Activated CD8-positive, alpha-beta memory T cell treated with anti-CD3 and anti-CD28 coated beads for 24 hours (primary cell): ENCODE measurements at regions not wholly inside any gene's neighbourhood (a gene's known extent, or its start where the extent isn't known, plus 50 kb on each side); places are given as distances from the start of the nearest gene placed in this dataset.

Experiments used
- DNase-seq: peaks from one replicate; pipeline ENCODE4 v3.0.0-alpha.2; 2020

DNA sequence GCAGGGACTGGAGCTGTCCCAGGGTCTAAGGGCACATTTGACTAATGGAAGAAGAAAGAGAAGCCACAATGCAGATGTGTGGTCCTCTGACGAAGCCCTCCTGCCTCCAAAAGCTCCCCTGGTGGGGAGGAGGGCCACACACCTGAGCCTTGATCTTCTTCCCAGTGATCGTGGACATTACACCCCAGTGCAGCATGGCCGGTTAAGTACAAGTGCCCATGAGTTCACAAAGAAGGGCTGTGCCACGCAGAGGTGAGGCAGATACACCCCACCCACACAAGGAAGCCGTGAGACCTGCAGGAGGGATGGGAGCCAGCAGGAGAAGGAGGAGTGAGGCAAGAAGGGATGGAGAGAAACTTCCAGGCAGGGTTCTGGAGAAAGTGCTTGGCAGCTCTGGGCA is 199.0 kb upstream of the MVB12B start:
- DNase-seq: peak; percentile 15

DNA sequence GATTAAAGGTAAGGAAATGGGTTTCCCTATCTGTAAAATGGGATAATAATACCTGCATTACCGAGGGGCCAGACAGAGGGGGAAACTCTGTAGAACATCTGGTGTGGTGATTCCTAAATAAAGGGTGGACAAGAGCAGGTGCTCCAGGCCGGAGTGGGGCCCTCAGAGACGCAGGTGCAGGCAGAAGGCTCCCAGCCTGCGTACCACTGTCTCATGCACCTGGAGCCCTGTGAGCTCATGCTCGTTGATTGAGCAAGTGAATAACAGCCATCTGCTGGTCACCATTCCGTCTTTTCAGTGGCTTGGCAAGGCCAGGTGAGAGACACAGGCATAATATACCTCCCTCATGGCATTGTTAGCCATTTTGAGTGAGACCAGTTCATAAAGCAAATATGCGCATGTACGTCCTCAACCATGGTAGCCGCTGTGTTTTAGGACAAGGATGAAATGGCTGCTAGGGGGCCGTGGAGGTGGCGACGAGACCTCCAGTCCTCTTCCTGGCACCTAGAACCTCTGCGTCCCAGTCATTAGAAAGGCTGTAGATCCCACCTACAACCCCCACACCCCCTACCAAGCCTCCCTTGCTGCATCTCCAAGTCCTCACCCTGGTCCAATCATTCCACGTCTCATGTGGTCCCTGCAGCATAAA is 198.0 kb upstream of the MVB12B start:
- DNase-seq: peak; percentile 9

GRCh38 chr9:126131066-126132010 is 195.3 kb upstream of the MVB12B start:
- DNase-seq: peak; percentile 35

- no peak for DNase-seq
Measured at GRCh38 chr9:126132746-126133145, 193.9 kb upstream of the MVB12B start.

DNA sequence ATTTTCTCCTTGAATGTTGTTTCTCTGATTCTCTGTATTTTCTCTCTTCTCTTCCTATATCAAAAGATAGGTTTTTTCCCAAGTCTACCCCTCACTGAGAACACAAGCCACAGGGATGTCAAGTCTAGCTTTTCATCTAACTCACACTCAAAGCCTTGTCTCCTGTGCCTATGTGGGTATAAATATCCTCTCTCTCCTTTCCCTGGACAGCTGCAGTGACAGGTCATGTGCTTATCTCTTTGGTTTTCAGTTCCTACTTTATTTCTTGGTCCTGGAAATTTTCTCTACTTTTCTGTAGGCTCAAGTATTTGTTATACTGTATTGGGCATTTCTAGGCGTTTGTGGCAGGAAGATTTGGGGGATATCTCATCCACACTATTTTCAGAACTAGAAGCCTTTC is 182.4 kb upstream of the MVB12B start:
- DNase-seq: no peak

GRCh38 chr9:126144603-126145456 is 181.8 kb upstream of the MVB12B start:
- DNase-seq: peak; percentile 19

DNA sequence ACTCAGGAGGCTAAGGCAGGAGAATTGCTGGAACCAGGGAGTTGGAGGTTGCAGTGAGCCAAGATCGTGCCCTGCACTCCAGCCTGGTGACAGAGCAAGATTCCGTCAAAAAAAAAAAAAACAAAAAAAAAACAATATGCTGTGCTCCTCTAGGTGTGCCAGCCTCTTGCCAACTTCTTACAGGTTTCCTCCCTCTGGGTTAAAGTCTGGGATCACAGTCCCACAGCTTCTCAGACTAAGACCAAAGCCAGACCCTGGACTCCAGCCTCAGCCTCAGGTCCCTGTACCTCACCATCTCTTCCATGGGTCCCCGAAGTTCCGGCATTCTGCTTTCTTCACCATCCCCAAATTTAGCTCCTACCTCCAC is 180.8 kb upstream of the MVB12B start:
- DNase-seq: no peak

DNA sequence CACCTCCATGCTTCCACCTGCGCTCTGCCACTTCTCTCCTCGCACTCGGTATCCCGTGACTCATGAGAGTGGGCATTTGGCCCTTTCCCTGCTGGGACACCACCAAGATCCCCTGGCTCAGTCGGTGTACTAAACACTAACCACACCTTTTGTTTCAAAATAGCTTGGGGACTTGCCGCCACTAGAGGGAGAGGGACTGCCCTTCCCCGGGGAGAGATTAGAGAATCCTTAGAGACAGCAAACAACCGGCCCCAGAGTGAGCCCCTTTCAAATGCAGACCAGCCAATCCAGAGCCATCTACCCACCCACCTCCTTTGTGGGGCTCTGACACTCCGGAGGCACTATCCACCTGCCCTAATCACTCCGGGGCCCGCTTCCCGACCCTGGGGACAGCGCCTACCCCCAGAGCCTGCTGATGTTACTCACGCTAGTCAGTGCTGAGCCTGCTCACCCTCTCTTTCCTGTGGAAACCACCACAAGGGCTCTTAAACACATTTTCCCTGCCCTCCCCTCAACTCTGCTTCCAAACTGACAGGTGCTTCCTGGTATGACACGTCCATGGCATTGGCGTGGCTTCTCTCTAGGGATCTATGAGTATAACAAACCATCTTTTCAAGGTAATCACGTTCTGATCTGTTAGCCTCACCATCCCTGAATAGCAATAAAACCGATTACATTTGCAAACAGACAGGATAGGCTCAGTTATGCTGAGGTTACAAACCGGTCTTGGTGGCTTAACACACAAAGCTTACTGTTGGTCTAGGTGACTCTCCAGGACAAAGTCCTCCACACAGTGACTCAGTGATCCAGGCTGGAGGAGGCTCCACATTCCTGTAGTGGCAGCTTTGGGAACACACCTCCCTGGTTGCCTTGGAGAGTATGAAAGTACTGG is 180.1 kb upstream of the MVB12B start:
- DNase-seq: peak; percentile 65

DNA sequence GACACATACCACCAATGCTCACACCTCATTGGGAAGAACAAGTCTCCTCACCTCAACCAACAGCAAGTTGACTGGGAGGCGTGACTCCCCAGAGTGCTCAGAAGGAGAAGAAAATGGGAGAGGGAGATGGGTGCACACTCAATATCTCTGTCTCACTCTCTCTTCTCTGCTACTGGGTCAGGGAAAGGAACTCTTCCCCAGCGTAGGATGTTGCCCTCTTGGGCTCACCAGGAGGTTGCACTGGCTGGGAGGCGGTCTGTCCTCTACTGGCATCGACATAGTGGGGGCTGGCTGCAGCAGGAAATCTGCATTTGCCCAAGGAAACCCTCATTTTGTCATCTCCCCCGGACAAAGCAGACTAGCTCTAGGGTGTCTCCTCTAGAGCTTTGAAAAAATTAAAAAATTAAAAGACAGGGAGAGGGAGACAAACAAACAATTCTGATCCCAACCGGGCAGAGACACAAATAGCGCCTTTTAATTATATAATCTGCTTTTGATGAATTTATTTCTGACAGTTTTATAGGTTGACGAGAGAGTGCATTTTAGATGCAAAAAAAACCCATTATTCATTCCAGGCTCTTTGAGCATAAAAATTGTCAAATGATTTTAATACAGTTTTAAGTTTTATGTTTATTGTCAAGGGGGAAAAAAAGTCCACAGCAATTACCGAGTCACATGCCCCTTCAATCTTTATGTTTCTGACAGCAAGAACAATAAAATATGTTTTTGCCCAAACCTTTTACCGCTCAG is 179.3 kb upstream of the MVB12B start:
- DNase-seq: peak; percentile 32

GRCh38 chr9:126147936-126148870 is 178.4 kb upstream of the MVB12B start:
- DNase-seq: peak; percentile 28

DNA sequence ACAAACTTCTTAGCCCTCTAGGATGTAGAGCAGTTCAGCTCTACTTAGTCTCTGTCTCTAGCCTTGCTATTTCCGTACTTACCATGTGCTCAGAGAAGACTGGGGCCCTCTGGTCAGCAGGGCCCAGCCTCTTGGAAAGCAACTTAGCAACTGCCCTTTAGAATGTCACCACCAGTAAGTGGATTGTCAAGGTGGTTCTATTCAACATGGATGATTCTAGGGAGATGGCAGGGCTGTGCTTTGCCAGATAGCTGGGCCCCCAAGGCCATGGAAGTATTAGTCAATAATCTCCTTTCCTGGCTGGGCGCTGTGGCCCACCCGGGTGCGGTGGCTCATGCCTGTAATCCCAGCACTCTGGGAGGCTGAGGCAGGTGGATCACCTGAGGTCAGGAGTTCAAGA is 177.6 kb upstream of the MVB12B start:
- peak; percentile 42 for DNase-seq

- peak; percentile 44 for DNase-seq
Measured at GRCh38 chr9:126149661-126150060, 177.0 kb upstream of the MVB12B start.

DNA sequence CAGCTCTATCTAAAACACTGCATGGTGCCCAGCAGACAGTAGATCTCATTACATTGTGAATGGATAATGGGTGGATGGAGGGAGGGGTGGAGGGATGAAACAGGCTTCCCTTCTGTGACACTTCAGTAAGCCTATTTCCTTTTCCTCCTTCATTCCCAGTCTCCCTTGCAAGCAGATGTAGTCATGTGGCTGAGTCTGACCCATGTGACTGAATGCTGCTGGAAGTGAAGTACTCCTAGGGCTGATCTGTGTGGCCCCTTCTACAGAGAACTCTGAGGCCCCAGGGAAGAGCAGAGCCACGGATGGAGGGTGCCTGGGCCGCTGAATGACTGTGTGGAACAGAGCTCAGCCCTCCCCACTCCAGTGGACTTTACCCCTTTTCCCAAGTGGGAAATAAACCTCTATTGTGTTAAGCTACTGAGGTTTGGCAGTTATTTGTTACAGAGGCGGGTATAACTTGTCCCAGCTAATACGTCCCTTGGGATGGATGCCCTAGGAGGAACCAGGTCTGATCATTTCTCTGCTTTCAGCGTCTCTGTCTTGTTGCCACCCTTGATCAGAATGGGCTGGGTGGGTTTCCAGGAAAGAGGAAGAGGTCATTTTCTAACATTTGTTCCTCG is 176.1 kb upstream of the MVB12B start:
- DNase-seq: peak; percentile 5

DNA sequence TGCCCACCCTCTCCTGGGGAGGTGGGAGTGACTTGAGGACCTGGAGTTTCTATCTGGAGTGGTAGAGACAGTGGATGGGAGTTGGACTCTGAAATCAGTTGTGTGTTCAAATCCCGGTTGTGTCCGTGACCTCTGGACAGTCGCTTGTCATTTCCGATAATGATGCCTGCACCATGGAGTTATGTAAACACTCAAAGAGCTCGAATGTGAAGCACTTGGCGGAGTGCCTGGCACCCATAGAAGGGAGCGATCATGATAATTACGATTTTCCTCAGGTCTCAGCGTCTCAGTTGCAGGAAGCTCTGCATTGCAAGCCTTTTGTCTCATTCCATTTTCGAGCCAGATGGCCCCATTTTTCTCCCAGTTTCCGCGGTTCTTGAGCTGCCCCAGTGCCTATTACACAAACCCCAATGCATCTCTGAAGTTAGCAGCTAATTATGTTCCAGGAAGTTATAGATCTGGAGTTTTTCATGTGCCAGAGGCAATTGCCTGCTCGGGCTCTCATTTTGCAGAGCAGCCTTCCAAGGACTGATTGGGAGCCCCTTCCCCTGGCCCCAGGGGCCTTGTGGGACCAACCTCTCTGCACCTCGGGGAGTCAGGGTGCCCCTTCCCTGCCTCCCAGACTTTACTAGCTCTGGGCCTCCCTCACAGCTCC is 175.5 kb upstream of the MVB12B start:
- DNase-seq: peak; percentile 17

DNA sequence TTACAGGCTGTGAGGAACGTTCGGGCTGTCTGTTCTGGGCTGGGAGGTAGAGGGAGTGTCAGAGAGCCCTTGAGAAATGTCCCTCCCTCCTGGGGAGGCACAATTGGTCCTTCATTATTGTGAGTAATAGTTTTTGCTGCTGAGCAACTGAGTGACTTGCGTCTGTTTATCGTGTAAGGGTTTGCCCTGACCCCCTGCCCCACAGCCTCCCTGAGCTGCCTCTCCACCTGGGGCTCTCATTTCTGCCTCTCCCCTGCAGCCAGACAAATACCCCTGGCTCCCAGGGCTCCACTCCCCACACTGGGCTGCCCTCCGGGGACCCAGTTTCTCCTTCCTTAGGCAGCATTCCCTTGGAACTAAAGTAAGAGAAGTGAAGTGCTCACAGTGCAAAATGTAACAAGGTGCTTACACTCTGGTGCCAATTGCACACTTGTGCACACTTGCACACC is 174.9 kb upstream of the MVB12B start:
- peak; percentile 24 for DNase-seq

DNA sequence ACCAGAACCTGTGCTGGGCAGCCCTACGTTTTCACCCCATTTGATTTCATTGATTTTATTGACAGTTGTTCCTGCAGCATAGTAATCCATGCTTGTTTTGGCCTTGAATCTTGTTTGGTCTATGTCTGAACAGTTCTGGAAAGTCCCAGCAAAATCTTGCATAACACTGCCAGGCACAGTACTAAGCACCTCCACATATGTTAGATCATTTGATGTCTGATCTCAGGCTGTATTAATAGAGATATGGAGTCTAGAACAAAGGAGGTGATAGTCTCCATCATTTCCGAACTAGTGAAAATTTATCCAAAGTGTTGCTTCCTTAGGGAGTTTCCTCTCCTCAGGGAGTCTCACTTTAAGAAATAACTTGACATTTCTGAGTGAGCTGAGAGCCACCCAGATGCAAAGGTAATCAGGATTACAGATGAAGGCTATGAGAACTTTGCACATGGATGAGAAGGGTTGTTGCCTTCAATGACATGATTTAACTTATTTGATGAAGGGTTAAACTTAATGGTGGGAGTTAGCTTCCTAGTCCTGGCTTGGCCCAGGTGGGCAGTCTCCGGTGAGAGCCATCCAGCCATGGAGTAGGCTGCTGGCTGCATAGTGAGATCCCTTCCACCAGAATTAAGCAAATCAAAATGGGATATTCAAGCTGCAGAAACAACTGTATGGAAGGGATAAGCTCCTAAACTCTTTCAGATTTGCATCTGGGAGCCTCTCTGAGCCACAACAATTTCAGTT is 173.8 kb upstream of the MVB12B start:
- no peak for DNase-seq

DNA sequence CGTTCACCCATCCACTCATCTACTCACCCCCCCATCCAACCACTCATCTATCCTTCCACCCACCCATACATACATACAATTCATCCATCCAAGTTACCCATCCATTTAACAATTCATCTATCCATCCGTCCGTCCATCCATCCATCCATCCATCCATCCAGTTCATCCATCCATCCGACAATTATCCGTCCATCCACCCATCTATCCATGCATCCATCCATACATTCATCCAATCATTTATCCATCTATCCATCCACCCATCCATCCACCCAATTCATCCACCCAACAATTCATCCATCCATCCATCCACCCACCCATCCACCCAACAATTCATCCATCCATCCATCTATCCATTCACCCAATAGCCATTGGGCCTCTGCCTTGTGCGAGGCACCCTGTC is 173.2 kb upstream of the MVB12B start:
- DNase-seq: no peak

GRCh38 chr9:126154182-126154827 is 172.3 kb upstream of the MVB12B start:
- peak; percentile 28 for DNase-seq
